ENCODE measurements at regions not wholly inside any gene's neighbourhood (a gene's known extent, or its start where the extent isn't known, plus 50 kb on each side); places are given as distances from the start of the nearest gene placed in this dataset.

DNA sequence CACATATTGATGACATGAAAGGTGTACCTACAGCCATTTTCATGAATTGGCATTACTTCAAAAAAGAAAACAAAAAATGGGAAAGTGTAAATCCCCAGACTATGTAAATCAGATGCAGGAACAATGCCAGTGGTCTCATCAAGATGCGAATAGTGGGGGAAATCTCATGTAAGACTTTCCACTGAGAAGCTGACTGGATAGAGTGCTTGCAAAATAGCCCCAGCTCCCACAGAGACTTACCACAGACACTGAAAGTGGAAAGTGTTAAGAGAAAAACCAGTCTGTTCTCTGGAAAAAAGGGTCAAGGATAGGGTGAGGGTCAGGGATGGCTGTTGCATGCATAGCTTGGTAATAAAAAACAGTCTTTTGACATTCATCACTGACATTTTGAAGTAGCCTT, 73.2 kb upstream of the ARMCX2 start:
- TF ChIP-seq, protein P1, sequence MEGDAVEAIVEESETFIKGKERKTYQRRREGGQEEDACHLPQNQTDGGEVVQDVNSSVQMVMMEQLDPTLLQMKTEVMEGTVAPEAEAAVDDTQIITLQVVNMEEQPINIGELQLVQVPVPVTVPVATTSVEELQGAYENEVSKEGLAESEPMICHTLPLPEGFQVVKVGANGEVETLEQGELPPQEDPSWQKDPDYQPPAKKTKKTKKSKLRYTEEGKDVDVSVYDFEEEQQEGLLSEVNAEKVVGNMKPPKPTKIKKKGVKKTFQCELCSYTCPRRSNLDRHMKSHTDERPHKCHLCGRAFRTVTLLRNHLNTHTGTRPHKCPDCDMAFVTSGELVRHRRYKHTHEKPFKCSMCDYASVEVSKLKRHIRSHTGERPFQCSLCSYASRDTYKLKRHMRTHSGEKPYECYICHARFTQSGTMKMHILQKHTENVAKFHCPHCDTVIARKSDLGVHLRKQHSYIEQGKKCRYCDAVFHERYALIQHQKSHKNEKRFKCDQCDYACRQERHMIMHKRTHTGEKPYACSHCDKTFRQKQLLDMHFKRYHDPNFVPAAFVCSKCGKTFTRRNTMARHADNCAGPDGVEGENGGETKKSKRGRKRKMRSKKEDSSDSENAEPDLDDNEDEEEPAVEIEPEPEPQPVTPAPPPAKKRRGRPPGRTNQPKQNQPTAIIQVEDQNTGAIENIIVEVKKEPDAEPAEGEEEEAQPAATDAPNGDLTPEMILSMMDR (IDR thresholded peaks at IDR 0.05; ENCODE audit: insufficient read depth, low read length, poor library complexity, severe bottlenecking), result no peak
- H3K36me3 ChIP-seq (ENCODE audit: control insufficient read depth, insufficient read depth, low read length), result no peaks in the 10 kb centered on the region
- no peak overlapping the region for H3K4me3 ChIP-seq (ENCODE audit: low read depth, low read length)
- H3K27me3 ChIP-seq (ENCODE audit: control insufficient read depth, insufficient read depth, low read length), result no peaks in the 10 kb centered on the region
- DNase-seq (ENCODE audit: low read depth), result no peak

DNA sequence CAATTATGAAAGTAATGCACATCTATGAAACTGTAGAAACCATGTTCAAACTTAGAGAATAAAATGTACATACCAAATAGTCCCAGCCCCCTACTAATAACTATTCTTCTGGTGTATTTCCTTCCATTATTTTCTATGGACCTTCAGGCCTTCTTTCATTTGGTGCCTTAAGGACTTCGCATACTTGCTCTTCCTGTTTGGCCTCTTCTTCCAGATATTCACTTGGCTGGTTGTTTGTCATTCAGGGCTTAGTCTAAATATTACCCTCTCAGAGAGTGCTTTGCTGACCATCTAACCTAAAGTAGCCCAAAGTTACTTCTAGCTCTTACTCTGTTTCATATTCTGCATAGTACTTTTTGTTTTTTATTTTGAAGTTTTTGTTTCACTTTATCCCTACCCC, 70.3 kb upstream of the ARMCX2 start:
- Histone ChIP-seq H3K4me3 (ENCODE audit: low read depth, low read length) (no peak overlapping the region), H3K36me3 (ENCODE audit: control insufficient read depth, insufficient read depth, low read length) (no peaks in the 10 kb centered on the region), H3K27me3 (ENCODE audit: control insufficient read depth, insufficient read depth, low read length) (no peaks in the 10 kb centered on the region)
- TF ChIP-seq, protein P1 (IDR thresholded peaks at IDR 0.05; ENCODE audit: insufficient read depth, low read length, poor library complexity, severe bottlenecking), result no peak
- DNase-seq (ENCODE audit: low read depth), result no peak
